Tibial nerve (tissue), 4 donors: ENCODE measurements at regions not wholly inside any gene's neighbourhood (a gene's known extent, or its start where the extent isn't known, plus 50 kb on each side); places are given as distances from the start of the nearest gene placed in this dataset.

Experiments
- DNase-seq, 2 donors: peaks; one replicate each; pipeline ENCODE4 v3.0.0-alpha.2; 2019; ENCODE audit warnings: low spot score in 2 of 2
- H3K27ac ChIP-seq, 4 donors: fragments of 200-600 bp; sonication (generic) in 3 of 4; one replicate each; pipeline ENCODE4 v1.5.1; 2017 to 2019; ENCODE audit warnings: mild to moderate bottlenecking in 1 of 4
- H3K27me3 ChIP-seq, 2 donors: fragments of 200-600 bp; sonication (generic) in 1 of 2; one replicate each; pipeline versions ENCODE4 v1.5.1 to v1.6.0; 2017 to 2019
- H3K36me3 ChIP-seq, 3 donors: fragments of 200-600 bp; sonication (generic); one replicate each; pipeline ENCODE4 v1.5.1; 2018 to 2019
- H3K4me1 ChIP-seq, 4 donors: fragments of 200-600 bp; sonication (generic) in 3 of 4; one replicate each; pipeline ENCODE4 v1.5.1; 2017 to 2019
- H3K4me3 ChIP-seq, 4 donors: fragments of 200-600 bp; sonication (generic) in 3 of 4; one replicate each; pipeline ENCODE4 v1.5.1; 2017 to 2019; ENCODE audit warnings: mild to moderate bottlenecking in 1 of 4, moderate library complexity in 1 of 4
- H3K9me3 ChIP-seq, 4 donors: fragments of 200-600 bp; sonication (generic) in 3 of 4; one replicate each; pipeline ENCODE4 v1.5.1; 2017 to 2019
- CTCF ChIP-seq, 5 experiments: fragments of 200-600 bp in 3 of 5; fragments of 450-650 bp in 2 of 5; sonication (generic) in 3 of 5; IDR thresholded peaks; one replicate each; pipeline ENCODE4 v1.5.1; 2016 to 2019; ENCODE audit warnings: antibody characterized with exemption in 5 of 5, mild to moderate bottlenecking in 3 of 5, moderate library complexity in 2 of 5
- EP300 ChIP-seq, 2 donors: sonication (generic); formaldehyde crosslinking; IDR thresholded peaks; one replicate each; pipeline ENCODE4 v1.6.1; 2017; ENCODE audit warnings: antibody characterized with exemption in 2 of 2, mild to moderate bottlenecking in 1 of 2
- POLR2A ChIP-seq, 2 donors: fragments of 450-650 bp; IDR thresholded peaks; one replicate each; pipeline ENCODE4 v1.6.1; 2017; ENCODE audit warnings: antibody characterized with exemption in 2 of 2, mild to moderate bottlenecking in 2 of 2, moderate library complexity in 2 of 2
- WGBS, 2 donors: methylation state at CpG; one replicate each; pipeline ENCODE4 v1.1.5; 2018; 5-methylcytosine and 5-hydroxymethylcytosine counted together

GRCh38 chr16:5498562-5498961, 401.0 kb upstream of the EEF2KMT start:
- no peak for DNase-seq
- WGBS, 2 donors, result 88 to 93% methylated on average over 2 of the region's 2 CpGs
- Histone ChIP-seq H3K27ac (no peak overlapping the region), H3K4me3 (no peak overlapping the region), H3K9me3 (no peaks in the 10 kb centered on the region), H3K36me3 (no peaks in the 10 kb centered on the region), H3K4me1 (no peaks in the 10 kb centered on the region), H3K27me3 (no peaks in the 10 kb centered on the region)
- no peak for TF ChIP-seq CTCF (IDR thresholded peaks at IDR 0.05)
- TF ChIP-seq EP300 (IDR thresholded peaks at IDR 0.05), result no peak
- TF ChIP-seq POLR2A (IDR thresholded peaks at IDR 0.05), result no peak

GRCh38 chr16:5496013-5496412, 398.4 kb upstream of the EEF2KMT start:
- H3K4me1 ChIP-seq, result no peaks in the 10 kb centered on the region
- H3K27me3 ChIP-seq, result no peaks in the 10 kb centered on the region
- H3K9me3 ChIP-seq, result no peaks in the 10 kb centered on the region
- DNase-seq, result no peak
- no peak for TF ChIP-seq POLR2A (IDR thresholded peaks at IDR 0.05)
- TF ChIP-seq CTCF (IDR thresholded peaks at IDR 0.05), result no peak
- no peak for TF ChIP-seq EP300 (IDR thresholded peaks at IDR 0.05)
- H3K27ac ChIP-seq, result no peak overlapping the region
- H3K4me3 ChIP-seq, result no peak overlapping the region
- 85 to 94% methylated on average over 5 to 6 of the region's 6 CpGs for WGBS, 2 donors
- no peaks in the 10 kb centered on the region for H3K36me3 ChIP-seq

GRCh38 chr16:5490499-5490898, 392.9 kb upstream of the EEF2KMT start:
- Histone ChIP-seq H3K9me3 (peaks cover 0 to 3% (median 0%) of the 10 kb centered on the region in 4 donors), H3K4me1 (no peaks in the 10 kb centered on the region), H3K4me3 (no peak overlapping the region), H3K27ac (no peak overlapping the region), H3K27me3 (no peaks in the 10 kb centered on the region), H3K36me3 (no peaks in the 10 kb centered on the region)
- 11 to 12% methylated on average over 18 of the region's 18 CpGs for WGBS, 2 donors
- DNase-seq, result peak in 1 of 2 donors; percentile 5
- TF ChIP-seq POLR2A (IDR thresholded peaks at IDR 0.05), result no peak
- TF ChIP-seq EP300 (IDR thresholded peaks at IDR 0.05), result no peak
- TF ChIP-seq CTCF (IDR thresholded peaks at IDR 0.05), result peak; percentile 23 to 44 (median 36)

GRCh38 chr16:5488581-5488980, 391.0 kb upstream of the EEF2KMT start:
- no peak for TF ChIP-seq CTCF (IDR thresholded peaks at IDR 0.05)
- no peak for TF ChIP-seq POLR2A (IDR thresholded peaks at IDR 0.05)
- TF ChIP-seq EP300 (IDR thresholded peaks at IDR 0.05), result no peak
- Histone ChIP-seq H3K4me3 (no peak overlapping the region), H3K36me3 (no peaks in the 10 kb centered on the region), H3K27me3 (no peaks in the 10 kb centered on the region), H3K9me3 (peaks cover 0 to 16% (median 0%) of the 10 kb centered on the region in 4 donors), H3K27ac (no peak overlapping the region), H3K4me1 (no peaks in the 10 kb centered on the region)
- no peak for DNase-seq
- WGBS, 2 donors, result 28 to 64% methylated on average over 3 of the region's 3 CpGs

- Histone ChIP-seq H3K4me1 (no peaks in the 10 kb centered on the region), H3K4me3 (no peak overlapping the region), H3K27ac (no peak overlapping the region), H3K36me3 (no peaks in the 10 kb centered on the region), H3K9me3 (peaks cover 0 to 16% (median 0%) of the 10 kb centered on the region in 4 donors), H3K27me3 (no peaks in the 10 kb centered on the region)
- no peak for DNase-seq
- TF ChIP-seq CTCF (IDR thresholded peaks at IDR 0.05) (no peak), EP300 (IDR thresholded peaks at IDR 0.05) (no peak), POLR2A (IDR thresholded peaks at IDR 0.05) (no peak)
- 80 to 89% methylated on average over 2 of the region's 2 CpGs for WGBS, 2 donors
These were observed 390.1 kb upstream of the EEF2KMT start for GRCh38 chr16:5487728-5488127.
